Mesendoderm (in vitro differentiated cells): ENCODE measurements at regions not wholly inside any gene's neighbourhood (a gene's known extent, or its start where the extent isn't known, plus 50 kb on each side); places are given as distances from the start of the nearest gene placed in this dataset.

Experiments
- DNase-seq: peaks from one replicate; pipeline ENCODE4 v3.0.0; 2013
- H2AK5ac ChIP-seq: 2 replicates; pipeline ENCODE4 v1.6.1; 2013; ENCODE audit warnings: low read length, inconsistent platforms
- H2BK120ac ChIP-seq: 2 replicates; pipeline ENCODE4 v1.6.1; 2013; ENCODE audit warnings: low read depth, mild to moderate bottlenecking, low read length, moderate library complexity, mixed read lengths
- H2BK15ac ChIP-seq: replicated peaks from 2 replicates; pipeline ENCODE4 v1.6.1; 2013; ENCODE audit warnings: low read depth, mild to moderate bottlenecking, moderate library complexity
- H2BK5ac ChIP-seq: 2 replicates; pipeline ENCODE4 v1.6.1; 2013; ENCODE audit warnings: low read length, inconsistent platforms
- H3K18ac ChIP-seq: 2 replicates; pipeline ENCODE4 v1.6.1; 2013; ENCODE audit warnings: mild to moderate bottlenecking, low read length, mixed read lengths
- H3K23ac ChIP-seq: one replicate; pipeline ENCODE4 v1.6.1; 2013; ENCODE audit warnings: low read length
- H3K27ac ChIP-seq: 2 replicates; pipeline ENCODE4 v1.5.1; 2013; ENCODE audit warnings: low read depth, mild to moderate bottlenecking, inconsistent platforms, low read length, moderate library complexity
- H3K27me3 ChIP-seq: 2 replicates; pipeline ENCODE4 v1.6.1; 2013; ENCODE audit warnings: low read length, control low read depth, mild to moderate bottlenecking, inconsistent platforms; ENCODE audit not compliant: insufficient read depth, poor library complexity
- H3K36me3 ChIP-seq: 2 replicates; pipeline ENCODE4 v1.6.1; 2013; ENCODE audit warnings: low read length, inconsistent platforms; ENCODE audit not compliant: control insufficient read depth, insufficient read depth
- H3K4ac ChIP-seq: one replicate; pipeline ENCODE4 v1.6.1; 2013; ENCODE audit warnings: low read depth, mild to moderate bottlenecking, low read length, moderate library complexity
- H3K4me1 ChIP-seq: 2 replicates; pipeline ENCODE4 v1.6.1; 2013; ENCODE audit warnings: low read depth, low read length, inconsistent platforms; ENCODE audit not compliant: control insufficient read depth
- H3K4me2 ChIP-seq: 2 replicates; pipeline ENCODE4 v1.6.1; 2013; ENCODE audit warnings: low read length
- H3K4me3 ChIP-seq: 2 replicates; pipeline ENCODE4 v1.5.1; 2013; ENCODE audit warnings: mild to moderate bottlenecking, low read length
- H3K56ac ChIP-seq: one replicate; pipeline ENCODE4 v1.6.1; 2013; ENCODE audit warnings: low read length
- H3K79me1 ChIP-seq: 2 replicates; pipeline ENCODE4 v1.6.1; 2013; ENCODE audit warnings: low read length, inconsistent platforms
- H3K79me2 ChIP-seq: 2 replicates; pipeline ENCODE4 v1.6.1; 2013; ENCODE audit warnings: mild to moderate bottlenecking, low read length; ENCODE audit not compliant: control insufficient read depth, insufficient read depth
- H3K9ac ChIP-seq: 2 replicates; pipeline ENCODE4 v1.6.1; 2013; ENCODE audit warnings: low read length, inconsistent platforms
- H4K5ac ChIP-seq: one replicate; pipeline ENCODE4 v1.6.1; 2013; ENCODE audit warnings: low read length
- H4K8ac ChIP-seq: one replicate; pipeline ENCODE4 v1.6.1; 2013; ENCODE audit warnings: low read depth, mild to moderate bottlenecking, control low read depth, low read length, moderate library complexity
- WGBS: extraction: QIAGEN DNeasy Blood & Tissue Kit; methylation state at CpG from one replicate; pipeline ENCODE4 v1.1.7; 2013; ENCODE audit warnings: low lambda C conversion rate, missing lambda C conversion rate; ENCODE audit not compliant: insufficient coverage; ENCODE audit errors: extremely low coverage; 5-methylcytosine and 5-hydroxymethylcytosine counted together

DNA sequence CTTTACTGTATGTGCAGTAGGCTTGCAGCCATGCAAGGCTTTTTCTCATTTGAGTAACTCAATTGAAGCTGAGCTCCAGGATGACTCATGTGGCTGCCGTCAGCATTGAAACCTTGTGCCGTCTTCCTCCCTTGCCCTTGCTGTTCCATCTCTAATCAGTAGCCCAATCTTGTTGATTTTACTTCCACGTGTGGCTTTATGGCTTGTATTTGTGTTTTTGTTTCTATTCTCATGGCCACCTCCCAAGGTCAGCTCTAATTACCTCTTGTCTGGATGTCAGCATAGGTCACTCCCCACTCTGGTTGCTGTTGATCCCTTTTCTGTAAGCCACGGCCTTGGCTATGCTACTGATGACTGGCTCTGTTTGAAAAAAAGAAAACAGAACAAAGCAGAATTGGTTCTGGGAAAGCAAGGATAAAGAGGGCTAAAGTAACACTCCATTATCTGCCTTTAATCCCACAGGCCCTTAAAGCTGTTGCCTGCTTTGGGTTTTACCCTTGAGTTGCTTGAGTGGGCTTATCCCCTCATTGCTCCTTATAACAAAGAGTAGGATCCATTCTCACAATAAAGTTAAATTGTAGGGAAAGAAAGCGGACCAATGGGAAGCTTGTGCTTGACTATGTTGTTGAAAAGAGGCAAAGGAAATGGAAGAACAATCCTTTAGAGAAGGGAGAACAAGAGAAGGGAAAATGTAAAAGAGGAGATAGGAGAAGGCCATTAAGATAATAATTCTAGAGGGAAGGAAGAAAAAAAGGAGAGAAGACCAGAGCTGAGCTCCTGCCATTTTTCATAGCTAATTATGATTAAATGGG, 173.9 kb upstream of the PGRMC2 start:
- no peaks in the 10 kb centered on the region for H3K36me3 ChIP-seq

DNA sequence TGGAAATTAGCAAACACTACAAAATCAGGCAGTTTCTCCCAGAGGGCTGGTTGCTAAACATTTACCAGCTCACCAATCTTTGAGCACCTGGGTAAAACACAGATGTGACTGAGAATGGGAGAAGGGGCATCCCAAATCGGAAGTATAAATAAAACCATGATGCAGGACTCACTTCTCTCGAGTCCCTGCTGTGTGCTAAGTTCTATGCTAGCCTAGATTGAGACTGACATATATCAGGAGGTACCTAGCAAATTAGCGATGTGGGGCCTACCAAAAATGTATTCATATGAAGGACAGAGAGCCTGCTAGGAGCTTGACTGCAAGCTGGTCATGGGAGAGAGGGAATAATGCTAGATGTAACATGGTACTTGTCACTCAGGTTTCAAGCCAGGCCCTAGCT, 171.9 kb upstream of the PGRMC2 start:
- Histone ChIP-seq H2AK5ac (no peak overlapping the region), H3K79me2 (no peaks in the 10 kb centered on the region)

More for the DNA sequence above, 173.9 kb upstream of the PGRMC2 start:
- H2AK5ac ChIP-seq = no peak overlapping the region
- no peak overlapping the region for H4K8ac ChIP-seq
- H2BK120ac ChIP-seq = no peak overlapping the region
- no peaks in the 10 kb centered on the region for H3K27me3 ChIP-seq
- H3K56ac ChIP-seq = no peak overlapping the region
- no peak overlapping the region for H3K9ac ChIP-seq
- no peak overlapping the region for H3K27ac ChIP-seq
- H4K5ac ChIP-seq = no peak overlapping the region
- no peak overlapping the region for H3K23ac ChIP-seq
- no peaks in the 10 kb centered on the region for H3K4me1 ChIP-seq
- no peaks in the 10 kb centered on the region for H3K79me1 ChIP-seq
- H3K18ac ChIP-seq = no peak overlapping the region
- no peaks in the 10 kb centered on the region for H3K79me2 ChIP-seq
- peak; percentile 43 for DNase-seq
- no peak overlapping the region for H3K4me3 ChIP-seq
- H3K4ac ChIP-seq = no peak overlapping the region
- no peak overlapping the region for H3K4me2 ChIP-seq
- H2BK5ac ChIP-seq = no peak overlapping the region
- WGBS = no CpG with 5 or more reads among the region's 5 CpGs
- no peak overlapping the region for H2BK15ac ChIP-seq

GRCh38 chr4:128458816-128459215, 171.2 kb upstream of the PGRMC2 start:
- Histone ChIP-seq H4K8ac (no peak overlapping the region), H3K4me2 (no peak overlapping the region), H3K36me3 (no peaks in the 10 kb centered on the region), H3K79me2 (no peaks in the 10 kb centered on the region), H3K56ac (no peak overlapping the region), H4K5ac (no peak overlapping the region), H2AK5ac (no peak overlapping the region), H3K79me1 (no peaks in the 10 kb centered on the region), H3K4me1 (peaks cover 1% of the 10 kb centered on the region), H3K27me3 (no peaks in the 10 kb centered on the region), H3K23ac (no peak overlapping the region), H3K27ac (no peak overlapping the region), H2BK15ac (no peak overlapping the region), H2BK120ac (no peak overlapping the region), H3K4me3 (no peak overlapping the region), H2BK5ac (no peak overlapping the region), H3K9ac (no peak overlapping the region), H3K4ac (no peak overlapping the region), H3K18ac (no peak overlapping the region)
- WGBS = no CpG with 5 or more reads among the region's 3 CpGs
- no peak for DNase-seq

More for the DNA sequence above, 171.9 kb upstream of the PGRMC2 start:
- Histone ChIP-seq H3K9ac (no peak overlapping the region), H3K23ac (no peak overlapping the region), H2BK15ac (no peak overlapping the region), H3K4me1 (peaks cover 1% of the 10 kb centered on the region), H3K18ac (no peak overlapping the region), H2BK120ac (no peak overlapping the region), H4K8ac (no peak overlapping the region), H3K36me3 (no peaks in the 10 kb centered on the region), H3K56ac (no peak overlapping the region), H3K4ac (no peak overlapping the region), H4K5ac (no peak overlapping the region), H3K4me2 (no peak overlapping the region), H3K27me3 (no peaks in the 10 kb centered on the region), H3K79me1 (no peaks in the 10 kb centered on the region), H3K4me3 (no peak overlapping the region), H3K27ac (no peak overlapping the region), H2BK5ac (no peak overlapping the region)
- DNase-seq = no peak
- WGBS = no CpG with 5 or more reads among the region's 3 CpGs

DNA sequence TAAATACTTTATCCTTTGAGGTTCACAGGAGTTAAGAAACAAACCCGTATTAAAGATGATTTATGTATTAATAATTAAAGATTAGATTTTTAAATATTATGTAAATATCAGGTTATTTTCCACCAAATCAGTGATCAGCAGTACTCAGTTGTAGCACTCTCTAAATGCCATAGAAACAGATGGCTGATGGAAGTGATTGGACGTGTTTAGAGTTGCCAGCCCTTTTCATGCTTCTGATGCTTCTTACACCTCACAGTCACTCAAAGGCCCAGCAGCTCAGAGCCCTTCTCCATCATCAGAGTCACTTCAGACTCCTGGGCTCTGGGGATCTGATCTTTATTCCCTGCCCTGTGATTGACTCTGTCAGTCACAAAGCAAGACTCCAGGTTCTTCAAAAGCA, 170.1 kb upstream of the PGRMC2 start:
- H3K27me3 ChIP-seq = no peaks in the 10 kb centered on the region
- no peak overlapping the region for H3K23ac ChIP-seq
- H3K36me3 ChIP-seq = no peaks in the 10 kb centered on the region
- WGBS = 100% methylated on average over 1 of the region's 2 CpGs
- no peak overlapping the region for H3K56ac ChIP-seq
- no peak overlapping the region for H3K4me3 ChIP-seq
- no peak overlapping the region for H3K27ac ChIP-seq
- H3K4me2 ChIP-seq = no peak overlapping the region
- H4K5ac ChIP-seq = no peak overlapping the region
- H3K9ac ChIP-seq = no peak overlapping the region
- H2BK120ac ChIP-seq = no peak overlapping the region
- H4K8ac ChIP-seq = no peak overlapping the region
- no peak for DNase-seq
- H2AK5ac ChIP-seq = no peak overlapping the region
- H3K4me1 ChIP-seq = peaks cover 1% of the 10 kb centered on the region
- H3K4ac ChIP-seq = no peak overlapping the region
- H3K18ac ChIP-seq = no peak overlapping the region
- H2BK5ac ChIP-seq = no peak overlapping the region
- no peak overlapping the region for H2BK15ac ChIP-seq
- H3K79me1 ChIP-seq = no peaks in the 10 kb centered on the region
- no peaks in the 10 kb centered on the region for H3K79me2 ChIP-seq

DNA sequence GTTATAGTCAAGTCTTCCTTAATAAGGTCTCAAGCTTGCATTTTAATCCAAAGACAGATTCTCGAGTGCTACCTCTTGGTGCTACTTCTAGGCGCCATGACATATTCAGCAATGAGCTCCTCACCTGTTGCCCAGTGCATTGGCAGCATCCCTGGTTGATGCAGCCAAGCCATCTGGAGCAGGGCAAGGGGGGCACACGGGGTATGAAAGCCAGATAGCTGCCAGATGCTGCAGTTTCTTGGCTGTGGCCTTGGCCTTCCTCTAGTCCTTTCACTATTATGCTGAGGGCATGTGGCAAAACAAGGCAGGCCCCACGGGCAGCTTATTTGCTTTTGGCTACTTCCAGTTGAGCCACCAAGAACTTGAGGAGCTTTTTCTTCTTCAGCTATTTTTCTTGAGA, 168.6 kb upstream of the PGRMC2 start:
- DNase-seq = no peak
- H3K27ac ChIP-seq = no peak overlapping the region
- no peak overlapping the region for H4K5ac ChIP-seq
- no peak overlapping the region for H3K18ac ChIP-seq
- no peaks in the 10 kb centered on the region for H3K79me1 ChIP-seq
- H2BK120ac ChIP-seq = no peak overlapping the region
- no peak overlapping the region for H2BK5ac ChIP-seq
- no peaks in the 10 kb centered on the region for H3K36me3 ChIP-seq
- H3K4me1 ChIP-seq = peaks cover 1% of the 10 kb centered on the region
- H3K4me2 ChIP-seq = no peak overlapping the region
- H3K9ac ChIP-seq = no peak overlapping the region
- no peak overlapping the region for H2AK5ac ChIP-seq
- H3K4me3 ChIP-seq = no peak overlapping the region
- no peak overlapping the region for H3K23ac ChIP-seq
- no peak overlapping the region for H4K8ac ChIP-seq
- H3K79me2 ChIP-seq = no peaks in the 10 kb centered on the region
- WGBS = no CpG with 5 or more reads among the region's 4 CpGs
- no peak overlapping the region for H2BK15ac ChIP-seq
- no peak overlapping the region for H3K4ac ChIP-seq
- no peaks in the 10 kb centered on the region for H3K27me3 ChIP-seq
- H3K56ac ChIP-seq = no peak overlapping the region

- no peak overlapping the region for H3K4me3 ChIP-seq
- no peak overlapping the region for H2BK120ac ChIP-seq
- H3K4ac ChIP-seq = no peak overlapping the region
- no peak overlapping the region for H2BK5ac ChIP-seq
- no peaks in the 10 kb centered on the region for H3K27me3 ChIP-seq
- no peak for DNase-seq
- H3K56ac ChIP-seq = no peak overlapping the region
- no peak overlapping the region for H3K27ac ChIP-seq
- WGBS = no CpG with 5 or more reads among the region's 1 CpG
- H3K18ac ChIP-seq = no peak overlapping the region
- no peaks in the 10 kb centered on the region for H3K36me3 ChIP-seq
- H3K4me1 ChIP-seq = peaks cover 1% of the 10 kb centered on the region
- H2BK15ac ChIP-seq = no peak overlapping the region
- no peaks in the 10 kb centered on the region for H3K79me2 ChIP-seq
- H3K23ac ChIP-seq = no peak overlapping the region
- no peak overlapping the region for H3K9ac ChIP-seq
- H4K8ac ChIP-seq = no peak overlapping the region
- no peak overlapping the region for H4K5ac ChIP-seq
- no peak overlapping the region for H2AK5ac ChIP-seq
- H3K79me1 ChIP-seq = no peaks in the 10 kb centered on the region
- no peak overlapping the region for H3K4me2 ChIP-seq
Observed at GRCh38 chr4:128455480-128455879, 167.9 kb upstream of the PGRMC2 start.
